HCT116 (cell line): ENCODE measurements at regions not wholly inside any gene's neighbourhood (a gene's known extent, or its start where the extent isn't known, plus 50 kb on each side); places are given as distances from the start of the nearest gene placed in this dataset.

Experiments used
- ATAC-seq: fragments of 200-7000 bp; cut with Tn5 transposase; 2 replicates; pipeline ENCODE4 v1.9.1; 2020; ENCODE audit warnings: mild to moderate bottlenecking, moderate library complexity
- BruUV-seq: library from RNA; stranded (reverse); fragments of 400-500 nt; replicated peaks from 2 replicates; lab custom pipeline; 2021; lab: Mats Ljungman, UMichigan
- CTCF ChIA-PET: fragments of 300-600 bp; sonication (Branson Sonifier 250); formaldehyde crosslinking; loops from one replicate; lab custom pipeline; 2021; ENCODE audit warnings: antibody characterized with exemption; lab: Charles Lee
- POLR2A ChIA-PET: fragments of 300-600, 350-600 bp; sonication (Branson Sonifier 250); formaldehyde crosslinking; loops from one replicate; lab custom pipeline; 2021; ENCODE audit warnings: antibody characterized with exemption; lab: Charles Lee
- RAD21 ChIA-PET, 2 experiments: fragments of 300-600 bp; sonication (Branson Sonifier 250); formaldehyde crosslinking; loops; one replicate each; lab custom pipeline; 2023; ENCODE audit warnings: low total read pairs in 2 of 2; ENCODE audit not compliant: uncharacterized antibody in 2 of 2, unreplicated experiment in 2 of 2, low non-redundant PET in 1 of 2; lab: Charles Lee
- DNase-seq: peaks from one replicate; pipeline ENCODE4 v3.0.0-alpha.2; 2010; ENCODE audit warnings: low read depth, low spot score
- H2AFZ ChIP-seq: fragments of 200-600 bp; shearing (Covaris generic), sonication (generic); 2 replicates; pipeline ENCODE4 v1.6.1; 2017; ENCODE audit warnings: low read depth, mixed run types, mixed read lengths, antibody characterized with exemption, low read length; ENCODE audit not compliant: poor library complexity, severe bottlenecking
- H3K27ac ChIP-seq: 2 replicates; pipeline ENCODE4 v1.5.1; 2012; ENCODE audit warnings: low read depth, low read length
- H3K27me3 ChIP-seq: fragments of 200-600 bp; sonication (generic); 2 replicates; pipeline ENCODE4 v1.6.1; 2016; ENCODE audit warnings: mixed run types, low read length, mixed read lengths; ENCODE audit not compliant: insufficient read depth
- H3K36me3 ChIP-seq, 2 experiments: fragments of 200-500 bp in 1 of 2; fragments of 200-600 bp in 1 of 2; sonication (Bioruptor generic) in 1 of 2; sonication (generic) in 1 of 2; 2 replicates each; pipeline versions ENCODE4 v1.5.1 to v1.6.1; 2014 to 2016; ENCODE audit warnings: low read length in 2 of 2, inconsistent platforms in 1 of 2, mixed read lengths in 1 of 2, mixed run types in 1 of 2; ENCODE audit not compliant: insufficient read depth in 2 of 2, control insufficient read depth in 1 of 2
- H3K4me1 ChIP-seq, 2 experiments: fragments of 200-600 bp in 1 of 2; sonication (generic) in 1 of 2; 2 replicates each; pipeline versions ENCODE4 v1.5.1 to v1.6.1; 2012 to 2017; ENCODE audit warnings: low read length in 2 of 2, inconsistent platforms in 1 of 2, mild to moderate bottlenecking in 1 of 2, mixed read lengths in 1 of 2, mixed run types in 1 of 2, moderate library complexity in 1 of 2; ENCODE audit not compliant: insufficient read depth in 2 of 2, control insufficient read depth in 1 of 2
- H3K4me2 ChIP-seq: fragments of 200-600 bp; sonication (generic); 2 replicates; pipeline ENCODE4 v1.6.1; 2017; ENCODE audit warnings: mixed run types, low read length, mixed read lengths
- H3K4me3 ChIP-seq, 2 experiments: fragments of 200-600 bp in 1 of 2; sonication (generic) in 1 of 2; replicated peaks in 1 of 2; 2 replicates each; pipeline ENCODE4 v1.5.1; 2011 to 2016; ENCODE audit warnings: low read length in 2 of 2, control low read depth in 1 of 2, low read depth in 1 of 2, mild to moderate bottlenecking in 1 of 2, mixed read lengths in 1 of 2, mixed run types in 1 of 2
- H3K79me2 ChIP-seq: fragments of 200-600 bp; sonication (generic); 2 replicates; pipeline ENCODE4 v1.6.1; 2017; ENCODE audit warnings: mild to moderate bottlenecking, mixed run types, low read length, moderate library complexity, mixed read lengths; ENCODE audit not compliant: insufficient read depth
- H3K9ac ChIP-seq: fragments of 200-600 bp; sonication (generic); 2 replicates; pipeline ENCODE4 v1.6.1; 2016; ENCODE audit warnings: low read length, mixed read lengths
- H3K9me2 ChIP-seq: fragments of 200-600 bp; sonication (generic), shearing (Covaris generic); 2 replicates; pipeline ENCODE4 v1.6.1; 2017; ENCODE audit warnings: mixed run types, mild to moderate bottlenecking, moderate library complexity; ENCODE audit not compliant: insufficient read depth
- H3K9me3 ChIP-seq, 2 experiments: fragments of 200-500 bp in 1 of 2; fragments of 200-600 bp in 1 of 2; sonication (Bioruptor generic) in 1 of 2; sonication (generic) in 1 of 2; 2 replicates each; pipeline ENCODE4 v1.6.1; 2014 to 2017; ENCODE audit warnings: low read length in 2 of 2, mixed read lengths in 2 of 2, inconsistent platforms in 1 of 2, low read depth in 1 of 2, mild to moderate bottlenecking in 1 of 2, mixed run types in 1 of 2, moderate library complexity in 1 of 2; ENCODE audit not compliant: control insufficient read depth in 1 of 2, insufficient read depth in 1 of 2
- H4K20me1 ChIP-seq: fragments of 200-600 bp; sonication (generic), shearing (Covaris generic); 2 replicates; pipeline ENCODE4 v1.6.1; 2017; ENCODE audit warnings: mixed run types, mild to moderate bottlenecking, moderate library complexity; ENCODE audit not compliant: insufficient read depth
- CBX3 ChIP-seq: IDR thresholded peaks from 2 replicates; pipeline ENCODE4 v1.6.1; 2012; ENCODE audit warnings: low read depth
- EGR1 ChIP-seq: IDR thresholded peaks from 2 replicates; pipeline ENCODE4 v1.6.1; 2012; ENCODE audit warnings: low read depth
- EZH2 ChIP-seq: fragments of 200-600 bp; sonication (generic); IDR thresholded peaks from 2 replicates; pipeline ENCODE4 v1.6.1; 2017; ENCODE audit warnings: antibody characterized with exemption, mixed run types
- FOSL1 ChIP-seq: IDR thresholded peaks from 2 replicates; pipeline ENCODE4 v1.6.1; 2012; ENCODE audit warnings: low read depth
- MAX ChIP-seq: IDR thresholded peaks from 2 replicates; pipeline ENCODE4 v1.6.1; 2012
- POLR2A ChIP-seq: IDR thresholded peaks from 2 replicates; pipeline ENCODE4 v1.7.0; 2011; ENCODE audit warnings: borderline replicate concordance; ENCODE audit not compliant: insufficient read depth, insufficient read length; ENCODE audit errors: extremely low read depth
- RAD21 ChIP-seq: IDR thresholded peaks from 2 replicates; pipeline ENCODE4 v1.6.1; 2012; ENCODE audit warnings: low read depth, mild to moderate bottlenecking
- SIN3A ChIP-seq: IDR thresholded peaks from 2 replicates; pipeline ENCODE4 v1.6.1; 2012; ENCODE audit warnings: low read depth
- SRF ChIP-seq: IDR thresholded peaks from 2 replicates; pipeline ENCODE4 v1.6.1; 2012; ENCODE audit warnings: low read depth
- YY1 ChIP-seq: IDR thresholded peaks from 2 replicates; pipeline ENCODE4 v1.6.1; 2011; ENCODE audit warnings: low read length, low read depth, moderate library complexity, mild to moderate bottlenecking; ENCODE audit not compliant: insufficient replicate concordance; ENCODE audit errors: extremely low read depth
- ZBTB33 ChIP-seq: IDR thresholded peaks from 2 replicates; pipeline ENCODE4 v1.6.1; 2011; ENCODE audit warnings: mild to moderate bottlenecking, low read length, moderate library complexity; ENCODE audit not compliant: insufficient replicate concordance; ENCODE audit errors: extremely low read depth
- ZFX ChIP-seq: fragments of 450-650 bp; IDR thresholded peaks from 2 replicates; pipeline ENCODE4 v1.6.1; 2017
- ZNF274 ChIP-seq: fragments of 200-500 bp; sonication (Bioruptor generic); IDR thresholded peaks from 2 replicates; pipeline ENCODE4 v1.6.1; 2014; ENCODE audit warnings: mild to moderate bottlenecking, low read depth, low read length, inconsistent platforms
- intact Hi-C: fragments of 100-400 bp; cut with micrococcal nuclease; formaldehyde crosslinking; loops from 2 replicates; pipeline ENCODE4 v1.10.0; 2022

DNA sequence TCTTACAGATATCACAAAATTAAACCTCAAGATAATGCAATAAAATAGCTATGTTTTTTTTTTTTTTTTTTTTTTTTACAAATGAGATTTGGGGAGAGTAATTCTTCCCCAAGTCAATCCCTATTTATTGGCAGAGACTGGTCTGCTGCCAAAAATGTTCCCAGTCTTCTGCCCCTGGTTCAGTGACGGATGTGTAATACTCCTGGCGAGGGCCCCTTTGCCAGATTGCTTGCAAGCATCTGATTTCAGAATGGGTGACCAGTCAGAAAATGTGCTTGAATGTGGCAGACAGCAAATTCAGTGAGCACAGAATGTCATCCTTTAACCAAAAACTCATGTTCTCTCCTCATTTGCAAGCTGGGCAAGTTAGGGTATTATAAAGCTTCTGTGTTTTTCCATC is 363.8 kb upstream of the MTNR1B start:
- POLR2A ChIA-PET: no interaction called here
- Histone ChIP-seq H3K9ac (no peak overlapping the region), H3K4me1 (no peaks in the 10 kb centered on the region), H3K27me3 (no peaks in the 10 kb centered on the region), H3K9me3 (no peaks in the 10 kb centered on the region), H3K36me3 (no peaks in the 10 kb centered on the region), H3K27ac (no peak overlapping the region), H4K20me1 (no peaks in the 10 kb centered on the region), H3K79me2 (no peaks in the 10 kb centered on the region), H3K4me2 (no peak overlapping the region), H3K9me2 (no peaks in the 10 kb centered on the region), H2AFZ (no peak overlapping the region), H3K4me3 (no peak overlapping the region)
- no TSS peak for BruUV-seq
- DNase-seq (no peak), ATAC-seq (no peak)
- RAD21 ChIA-PET: no interaction called here
- intact Hi-C loops: no loop called here
- no peak for TF ChIP-seq ZFX
- no peak for TF ChIP-seq SIN3A
- no peak for TF ChIP-seq RAD21
- TF ChIP-seq EZH2: no peak
- TF ChIP-seq CBX3: no peak
- no peak for TF ChIP-seq ZBTB33
- TF ChIP-seq ZNF274: no peak
- no peak for TF ChIP-seq POLR2A
- TF ChIP-seq MAX: no peak
- no peak for TF ChIP-seq YY1
- no peak for TF ChIP-seq EGR1
- TF ChIP-seq FOSL1: no peak
- TF ChIP-seq SRF: no peak
- CTCF ChIA-PET: no interaction called here
